Ramos (cell line): ENCODE measurements at regions not wholly inside any gene's neighbourhood (a gene's known extent, or its start where the extent isn't known, plus 50 kb on each side); places are given as distances from the start of the nearest gene placed in this dataset.
"Not testable (repeated sequence)": the region's sequence is repeated elsewhere in the genome, so short reads cannot be mapped to it uniquely, and the experiment has no call there.

Experiments used
- in situ Hi-C: fragments of 300-500 bp; cut with MboI; formaldehyde crosslinking; loops from one replicate; pipeline ENCODE4 v1.14.3; 2022; ENCODE audit warnings: low sequenced_read_pairs; ENCODE audit not compliant: unreplicated experiment

DNA sequence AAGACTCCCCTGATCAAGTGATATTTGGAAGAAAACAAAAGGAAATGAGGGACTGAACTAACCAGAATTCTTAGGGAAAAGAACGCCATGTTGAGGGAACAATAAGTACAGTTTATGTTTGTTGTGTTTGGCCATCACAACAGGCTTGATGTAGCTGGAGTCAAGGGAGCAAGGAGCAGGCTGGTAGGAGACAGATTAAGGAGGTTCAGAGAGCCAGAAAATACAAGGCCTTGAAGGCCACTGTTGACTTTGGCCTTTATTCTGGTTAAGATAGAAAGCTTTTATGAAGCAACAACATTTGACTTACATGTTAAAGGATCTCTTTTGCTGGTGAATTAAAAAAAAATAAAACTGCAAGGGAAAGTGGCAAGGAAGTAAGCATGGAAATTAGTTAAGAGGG is 754.1 kb upstream of the SLC8A1 start:
- in situ Hi-C loops: no loop called here

DNA sequence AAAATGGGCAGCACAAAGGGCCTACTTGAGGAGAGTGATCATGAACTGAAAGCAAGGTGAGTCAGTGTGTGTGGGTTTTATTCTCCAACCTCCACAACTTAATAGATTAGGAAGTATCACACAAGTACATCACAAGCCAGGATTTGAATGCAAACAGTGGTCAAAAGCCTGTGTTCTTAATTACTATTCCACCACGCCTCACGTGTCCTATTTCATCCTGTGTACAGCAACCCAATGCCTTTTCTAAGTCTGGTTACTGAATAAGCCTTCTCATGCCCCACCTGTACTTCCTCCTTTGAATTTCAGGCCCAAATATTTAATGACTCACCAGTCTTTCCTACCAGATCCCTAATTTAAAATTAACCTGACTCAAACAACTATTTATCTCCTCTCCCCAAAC is 755.7 kb upstream of the SLC8A1 start:
- in situ Hi-C loops: no loop called here

DNA sequence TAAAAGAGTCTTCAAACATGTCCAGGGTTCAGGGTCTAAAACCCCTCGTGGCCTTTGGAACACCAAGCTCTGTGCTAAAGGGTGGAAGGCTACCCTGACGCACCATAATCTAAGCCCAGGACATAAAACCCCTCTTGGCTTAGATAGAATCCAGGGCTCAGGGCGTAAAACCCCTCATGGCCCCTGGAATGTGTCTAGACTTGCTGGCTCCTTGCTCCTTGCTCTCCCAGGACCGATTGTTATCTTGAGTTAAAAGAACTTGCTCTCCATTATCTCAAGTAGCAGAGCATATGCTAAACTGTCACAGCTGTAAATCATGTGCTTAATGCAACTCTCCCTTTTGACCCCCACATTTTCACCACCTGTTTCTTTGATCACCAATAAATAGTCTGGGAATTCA is 758.1 kb upstream of the SLC8A1 start:
- in situ Hi-C loops: not testable (repeated sequence)

DNA sequence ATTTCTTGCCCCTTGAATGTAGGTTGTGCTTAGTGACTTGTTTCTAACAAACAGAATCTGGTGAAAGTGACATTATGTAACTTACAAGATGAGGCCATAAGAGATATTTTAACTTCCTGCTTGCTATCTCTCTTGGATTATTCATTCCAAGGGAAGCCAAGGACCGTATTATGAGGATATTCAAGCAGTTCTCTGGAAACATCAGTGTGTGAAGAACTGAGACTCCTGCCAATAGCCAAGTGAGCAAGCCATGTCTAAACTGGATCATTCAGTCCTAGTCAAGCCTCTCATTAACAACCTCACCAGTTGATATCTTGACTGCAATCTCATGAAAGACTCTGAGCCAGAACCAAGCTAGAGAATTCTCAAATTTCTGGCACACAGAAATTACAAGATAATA is 765.1 kb upstream of the SLC8A1 start:
- in situ Hi-C loops: no loop called here

DNA sequence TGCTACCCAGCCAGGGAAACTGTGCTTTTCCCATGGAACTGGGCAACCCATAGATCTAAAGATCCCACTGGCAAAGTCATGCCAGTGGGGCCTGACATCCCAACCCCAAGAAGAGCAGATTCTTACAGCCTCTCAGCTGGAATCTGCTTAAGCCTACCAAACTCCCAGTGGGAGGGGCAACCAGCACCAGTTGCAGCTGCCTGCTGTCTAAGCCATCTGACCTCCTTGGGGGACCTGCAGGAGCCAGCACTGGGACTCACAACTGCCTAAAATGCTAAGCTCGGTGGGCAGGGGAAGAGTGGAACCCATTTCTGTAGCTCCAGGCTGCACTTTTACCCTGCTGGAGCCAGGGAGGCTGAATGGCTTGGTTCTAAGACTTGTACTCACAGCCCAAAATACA is 770.7 kb upstream of the SLC8A1 start:
- in situ Hi-C loops: no loop called here

DNA sequence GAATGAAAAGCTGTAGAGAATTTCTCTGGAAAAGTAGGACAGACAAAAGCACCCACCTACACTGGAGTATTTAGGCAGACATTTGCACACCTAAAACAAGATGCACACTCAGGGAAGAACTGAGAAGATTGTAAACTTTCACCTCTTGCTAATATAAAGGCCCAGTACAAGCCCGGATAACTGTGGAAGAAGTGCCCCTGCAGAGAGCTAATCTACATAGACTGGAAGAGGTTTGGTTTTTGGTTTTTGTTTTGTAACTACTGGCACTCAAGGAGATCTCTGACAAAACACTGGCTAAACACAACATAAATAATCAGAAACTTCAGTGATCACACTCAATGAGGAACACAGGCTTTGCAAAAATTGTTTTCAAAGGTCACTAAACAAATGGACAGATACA is 782.2 kb upstream of the SLC8A1 start:
- in situ Hi-C loops: no loop called here

DNA sequence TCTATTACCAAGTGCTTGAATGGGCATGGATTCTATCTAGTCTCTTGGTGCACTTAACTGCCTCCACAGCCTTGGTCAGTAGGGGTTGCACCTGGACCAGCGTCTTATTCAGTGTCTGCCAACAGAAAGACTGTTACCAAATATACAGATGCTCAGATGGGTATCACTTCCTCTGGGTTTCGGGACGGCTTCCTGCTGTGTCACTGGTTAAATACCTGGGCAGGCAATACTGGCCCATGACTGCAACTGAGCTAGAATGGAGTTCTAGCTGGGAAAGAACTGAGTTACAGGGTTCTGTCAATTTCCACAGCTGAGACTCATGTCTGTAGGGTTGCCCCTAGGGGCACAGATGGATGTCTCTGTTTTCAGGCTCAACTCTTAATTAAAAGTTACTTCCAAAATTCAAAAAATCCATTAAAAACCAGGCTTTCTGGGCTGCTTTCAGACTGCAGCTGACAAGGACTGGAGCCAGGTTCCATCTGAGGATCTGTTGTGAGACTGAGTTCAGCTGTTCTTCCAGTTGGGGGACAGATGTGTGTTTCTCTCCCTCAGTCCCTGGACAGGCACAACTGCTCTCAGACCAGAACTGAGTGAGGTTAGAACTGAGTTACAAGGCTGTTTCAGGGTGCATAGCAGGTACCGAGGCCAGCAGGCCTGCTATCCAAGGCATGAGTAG is 789.6 kb upstream of the SLC8A1 start:
- in situ Hi-C loops: no loop called here

DNA sequence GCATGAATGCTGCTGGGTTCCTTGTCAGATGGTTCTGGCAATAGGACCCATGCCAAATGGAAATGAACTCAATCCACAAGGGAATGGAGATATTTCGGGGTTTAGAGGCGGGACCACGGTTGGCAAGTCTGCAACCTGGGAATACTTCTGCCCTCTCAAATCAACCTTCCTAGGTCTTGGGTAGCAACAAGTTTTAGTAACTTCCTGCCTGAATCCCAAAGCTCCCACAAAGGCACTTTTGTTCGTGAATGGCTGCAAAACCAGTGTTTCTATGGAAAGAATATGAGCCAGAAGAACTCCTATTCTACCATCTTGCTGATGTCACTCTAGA is 790.1 kb upstream of the SLC8A1 start:
- in situ Hi-C loops: no loop called here

DNA sequence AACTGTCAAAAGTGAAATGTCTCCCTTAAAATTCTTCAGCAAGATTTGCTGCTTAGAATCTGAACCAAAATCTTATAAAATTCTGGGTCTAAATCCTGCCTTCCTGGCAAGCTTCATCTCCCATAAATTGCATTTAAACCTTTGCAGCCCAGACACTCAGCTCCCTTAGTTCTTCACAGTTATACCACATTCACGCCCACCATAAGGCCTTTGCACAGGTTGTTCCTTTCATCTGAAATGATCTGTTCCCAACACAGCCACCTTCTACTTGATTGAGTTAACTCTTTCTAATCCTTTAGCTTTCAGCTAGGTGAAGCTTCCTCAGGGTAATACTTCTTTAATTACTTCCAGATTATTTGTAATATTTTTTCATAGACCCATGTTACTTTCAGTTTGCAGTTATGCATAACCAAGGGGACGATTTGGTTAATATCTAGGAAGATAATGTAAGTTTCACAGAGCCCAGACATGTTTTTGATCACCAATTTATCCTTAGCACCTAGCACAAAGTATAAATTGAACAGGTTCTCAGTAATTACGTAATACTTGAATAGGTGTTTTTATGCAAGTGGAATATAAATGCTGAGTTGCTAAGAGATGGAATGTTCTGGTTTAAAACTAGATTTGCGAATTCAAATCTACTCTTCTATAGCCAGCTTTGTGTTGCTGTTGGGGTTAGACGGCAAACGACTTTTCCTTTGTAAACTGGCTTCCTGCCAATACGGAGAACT is 779.7 kb upstream of the PKDCC start:
- in situ Hi-C loops: no loop called here

DNA sequence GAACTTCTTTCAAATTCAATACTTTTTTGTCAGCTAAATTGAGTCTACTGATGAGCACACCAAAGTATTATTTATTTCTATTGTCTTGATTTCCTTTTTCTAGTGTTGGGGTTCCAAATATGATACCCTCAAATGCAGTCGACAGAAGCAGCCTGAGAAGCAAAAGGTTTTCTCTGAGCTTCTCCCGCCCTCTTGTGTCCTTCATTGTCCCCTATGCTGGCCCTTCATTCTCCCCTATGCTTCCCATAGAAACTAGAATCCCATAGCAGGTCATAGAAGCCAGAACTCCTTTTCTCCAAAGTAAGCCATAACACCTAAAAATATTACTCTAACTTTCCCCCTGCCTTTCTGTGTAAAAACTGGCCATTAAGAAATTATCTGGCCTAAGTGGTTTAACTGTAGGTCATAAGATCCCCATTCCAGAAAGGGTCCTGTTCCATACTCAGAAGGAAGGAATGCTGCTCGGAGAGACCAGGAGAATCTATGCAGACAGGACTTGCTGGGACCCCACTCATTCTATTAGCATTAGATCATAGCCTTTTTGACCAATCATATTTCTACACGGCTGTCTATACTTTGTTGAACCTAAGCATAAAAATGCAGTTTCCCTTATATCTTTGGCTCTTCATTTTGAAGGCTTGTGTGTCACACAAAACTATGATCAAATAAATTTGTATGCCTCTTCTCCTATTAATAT is 764.6 kb upstream of the PKDCC start:
- in situ Hi-C loops: no loop called here

DNA sequence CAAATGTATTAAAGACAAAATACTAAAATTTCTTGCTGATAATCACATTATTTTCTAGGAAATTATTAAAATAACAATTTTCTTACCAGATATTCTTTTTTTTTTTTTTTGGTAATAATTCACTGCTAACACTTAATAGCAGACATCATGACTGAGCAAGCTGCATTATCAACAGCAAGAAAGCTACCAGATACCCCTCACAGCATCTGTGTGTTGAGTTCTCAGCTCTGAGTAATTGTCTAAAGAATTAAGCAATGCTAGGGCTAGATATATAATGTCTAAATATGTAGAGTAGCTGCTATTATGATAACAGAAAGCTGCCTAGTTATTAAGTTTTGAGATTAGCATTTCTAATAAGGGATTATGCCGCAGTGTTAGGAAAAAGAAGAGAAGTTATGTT is 754.3 kb upstream of the PKDCC start:
- in situ Hi-C loops: no loop called here

DNA sequence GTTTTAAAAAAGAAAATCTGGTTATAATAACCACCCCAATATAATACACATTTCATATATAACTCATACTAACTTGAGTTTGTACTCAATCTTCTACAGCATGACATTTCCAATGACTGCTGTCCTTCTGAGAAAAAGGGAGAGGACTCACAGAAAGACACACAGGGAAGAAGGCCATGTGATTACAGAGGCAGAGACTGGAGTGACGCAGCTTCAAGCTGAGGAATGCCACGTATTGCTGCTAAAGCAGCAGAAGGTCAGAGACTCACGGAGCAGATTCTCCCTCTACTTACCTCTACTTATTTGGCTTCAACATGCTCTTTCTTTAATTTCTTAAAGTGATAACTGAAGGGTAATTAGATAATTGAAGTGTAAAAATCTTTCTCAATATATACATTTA is 753.5 kb upstream of the PKDCC start:
- in situ Hi-C loops: no loop called here

DNA sequence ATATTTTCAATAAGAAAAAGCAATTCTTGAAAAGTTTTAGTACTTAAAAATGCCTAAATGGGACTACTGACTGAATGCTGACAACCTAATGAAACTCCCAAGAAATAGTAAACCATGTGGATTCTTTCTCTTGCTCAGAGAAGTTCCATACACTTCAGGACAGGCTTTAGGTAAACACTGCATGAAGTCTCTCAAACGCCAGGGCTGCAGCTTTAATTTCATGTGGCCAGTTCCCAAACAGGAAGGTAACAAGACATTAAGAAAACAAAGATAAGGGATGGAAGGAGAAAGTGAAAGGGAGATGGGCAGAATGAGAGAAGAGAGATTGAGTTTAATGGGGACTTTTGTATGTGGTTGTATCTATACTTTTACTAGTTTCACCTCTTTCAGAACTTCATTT is 734.7 kb upstream of the PKDCC start:
- in situ Hi-C loops: no loop called here

DNA sequence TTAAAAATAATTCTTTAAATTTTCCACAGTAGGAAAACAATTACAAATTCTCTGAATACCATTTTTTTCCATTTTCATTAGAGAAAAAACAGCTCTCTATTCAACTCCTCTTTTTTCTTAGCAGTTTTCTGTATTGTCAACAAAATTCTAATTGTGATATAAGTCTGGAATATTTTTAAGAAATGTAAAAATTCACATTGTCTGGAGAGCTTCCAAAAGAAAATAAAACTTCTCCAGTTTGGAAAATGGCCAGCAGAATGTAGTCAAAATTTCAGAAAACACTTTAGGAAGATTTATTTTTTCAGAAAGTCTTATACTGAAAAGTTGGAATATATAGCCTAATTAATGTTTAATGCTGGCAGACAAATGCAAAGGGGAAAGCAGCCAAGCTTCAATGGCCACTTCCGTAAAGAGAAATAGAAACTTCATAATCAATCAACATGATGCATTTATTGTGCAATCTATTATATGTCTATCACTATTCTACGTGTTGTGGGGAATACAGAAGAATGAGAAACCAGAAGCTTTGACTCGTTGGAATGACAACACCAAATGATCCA is 733.2 kb upstream of the PKDCC start:
- in situ Hi-C loops: no loop called here

DNA sequence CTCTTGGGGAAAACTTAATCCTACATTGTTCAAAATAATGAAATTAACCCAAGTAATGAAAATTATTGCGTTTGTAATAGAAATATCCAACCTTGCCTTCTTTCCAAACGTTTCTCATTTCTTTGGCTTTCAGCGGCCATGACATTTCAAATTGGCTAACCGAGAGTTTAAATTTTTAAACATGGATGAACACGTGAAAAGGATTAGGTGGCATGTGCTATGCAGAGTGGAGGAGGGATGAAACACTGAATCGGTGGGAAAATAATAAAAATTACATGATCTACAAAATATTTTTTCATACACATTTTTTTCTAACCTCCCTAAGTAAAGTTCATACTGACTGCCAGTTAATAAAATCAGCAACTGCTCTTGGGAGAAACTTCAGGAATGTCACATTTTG is 728.4 kb upstream of the PKDCC start:
- in situ Hi-C loops: no loop called here

DNA sequence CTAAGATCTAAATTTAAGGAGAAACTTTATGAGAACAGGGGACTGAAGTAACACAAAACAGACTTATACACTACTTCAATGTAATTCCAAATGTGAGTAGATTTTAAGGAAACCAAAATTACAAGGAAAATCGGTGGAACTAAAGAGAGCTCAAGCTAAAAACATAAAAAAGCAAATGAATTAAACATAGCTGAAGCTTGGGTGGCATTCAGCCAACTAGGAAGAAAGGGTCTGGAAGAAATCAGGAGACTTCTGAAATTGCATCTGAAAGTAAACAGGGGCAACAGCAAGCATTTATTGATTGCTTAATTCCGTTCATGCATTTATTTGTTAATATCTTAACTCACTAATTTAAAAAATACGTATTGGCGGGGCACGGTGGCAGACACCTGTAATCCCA is 727.3 kb upstream of the PKDCC start:
- in situ Hi-C loops: no loop called here

DNA sequence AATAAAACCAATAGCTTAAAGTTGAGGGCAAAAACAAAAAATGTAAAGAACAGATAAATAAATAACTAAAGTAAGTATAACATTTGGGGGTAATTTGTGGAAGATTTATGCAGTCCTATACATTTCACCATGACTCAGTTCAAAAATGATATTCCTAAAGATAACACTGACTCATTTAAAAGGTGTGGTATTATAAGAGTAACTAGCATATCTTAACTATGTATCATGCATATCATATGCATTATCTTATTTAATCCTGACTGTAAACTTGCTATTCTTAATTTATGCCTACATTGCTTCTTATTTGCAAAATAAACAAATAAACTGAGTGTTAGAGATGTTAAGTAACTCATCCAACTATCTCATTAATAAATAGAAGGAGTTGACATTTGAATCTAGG is 726.5 kb upstream of the PKDCC start:
- in situ Hi-C loops: no loop called here

DNA sequence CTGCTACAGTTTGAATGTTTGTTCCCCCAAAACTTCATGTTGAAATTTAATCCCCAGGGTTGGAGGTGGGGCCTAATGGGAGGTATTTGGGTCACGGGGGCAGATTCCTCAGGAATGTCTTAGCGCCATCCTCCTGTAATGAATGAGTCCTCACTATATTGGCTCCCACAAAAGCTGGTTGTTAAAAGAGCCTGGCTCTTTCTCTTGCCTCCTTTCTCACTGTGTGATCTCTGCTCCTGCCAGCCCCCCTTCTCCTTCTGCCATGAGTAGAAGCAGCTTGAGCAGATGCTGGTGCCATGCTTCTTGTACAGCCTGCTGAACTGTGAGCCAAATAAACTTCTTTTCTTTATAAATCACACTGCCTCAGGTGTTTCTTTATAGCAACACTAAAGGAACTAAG is 721.0 kb upstream of the PKDCC start:
- in situ Hi-C loops: no loop called here

DNA sequence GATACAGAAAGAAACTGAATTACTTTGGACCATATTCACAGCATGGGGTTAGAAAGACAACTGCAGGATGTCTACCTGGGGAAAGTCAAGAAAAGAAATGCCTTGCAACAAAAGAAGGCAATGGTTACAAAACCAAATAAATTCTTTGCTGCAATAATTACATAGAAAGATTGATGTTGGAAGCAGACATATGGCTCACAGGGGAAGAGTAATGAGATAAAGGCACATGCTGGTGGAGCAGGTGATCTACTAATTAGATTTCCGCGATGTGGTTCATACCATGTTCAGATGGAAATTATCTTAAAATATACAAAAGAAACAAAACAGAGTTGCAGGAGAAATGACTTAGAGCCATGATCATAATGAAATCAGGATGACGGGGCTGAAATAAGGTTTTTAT is 718.8 kb upstream of the PKDCC start:
- in situ Hi-C loops: no loop called here

DNA sequence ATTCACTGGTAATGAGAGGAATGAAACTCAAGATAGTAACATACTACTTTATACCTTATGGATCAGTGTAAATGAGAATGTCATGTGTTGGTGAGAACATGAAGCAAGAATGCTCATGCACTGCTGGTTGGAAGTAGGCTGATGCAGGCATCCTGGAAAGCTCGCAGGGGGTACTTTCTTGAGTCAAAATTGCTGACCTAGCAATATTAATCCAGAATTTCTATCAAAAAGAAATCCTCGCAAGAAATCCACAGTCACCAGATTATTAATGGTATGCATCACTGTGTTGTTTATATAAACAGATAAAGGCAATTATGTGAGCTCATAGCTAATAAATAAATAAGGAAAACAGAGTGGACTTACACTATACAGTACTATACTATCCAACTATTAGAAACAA is 713.7 kb upstream of the PKDCC start:
- in situ Hi-C loops: no loop called here

DNA sequence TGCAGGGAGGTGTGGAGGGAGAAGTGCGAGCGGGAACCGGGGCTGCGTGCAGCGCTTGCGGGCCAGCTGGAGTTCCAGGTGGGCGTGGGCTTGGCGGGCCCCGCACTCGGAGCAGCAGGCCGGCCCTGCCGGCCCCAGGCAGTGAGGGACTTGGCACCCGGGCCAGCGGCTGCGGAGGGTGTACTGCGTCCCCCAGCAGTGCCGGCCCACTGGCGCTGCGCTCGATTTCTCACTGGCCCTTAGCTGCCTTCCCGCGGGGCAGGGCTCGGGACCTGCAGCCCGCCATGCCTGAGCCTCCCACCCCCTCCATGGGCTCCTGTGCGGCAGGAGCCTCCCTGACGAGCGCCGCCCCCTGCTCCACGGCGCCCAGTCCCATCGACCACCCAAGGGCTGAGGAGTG is 712.2 kb upstream of the PKDCC start:
- in situ Hi-C loops: not testable (repeated sequence)
